ENCODE measurements at regions not wholly inside any gene's neighbourhood (a gene's known extent, or its start where the extent isn't known, plus 50 kb on each side); places are given as distances from the start of the nearest gene placed in this dataset.
"Not testable (repeated sequence)": the region's sequence is repeated elsewhere in the genome, so short reads cannot be mapped to it uniquely, and the experiment has no call there.

- H3K27ac Mint-ChIP-seq, result no peak overlapping the region
- no peaks in the 10 kb centered on the region for H3K36me3 Mint-ChIP-seq
- no peak overlapping the region for H3K4me3 ChIP-seq (ENCODE audit: low read length in 2 of 2)
- no peak for DNase-seq
- H3K4me1 ChIP-seq (ENCODE audit: insufficient read depth, low read length), result no peaks in the 10 kb centered on the region
- H3K9me3 Mint-ChIP-seq, result peaks cover 0 to 12% (median 5%) of the 10 kb centered on the region in 8 donors
- no peaks in the 10 kb centered on the region for H3K27me3 ChIP-seq (ENCODE audit: insufficient read depth, low read length)
- no peak overlapping the region for H3K27ac ChIP-seq (ENCODE audit: low read depth, low read length)
- H3K4me3 Mint-ChIP-seq, result no peak overlapping the region
- intact Hi-C loops (cut with micrococcal nuclease), result no loop called here
- H3K9me3 ChIP-seq (ENCODE audit: control insufficient read depth in 1 of 2, low read length in 2 of 2), result peaks cover 0 to 6% of the 10 kb centered on the region in 2 donors
- H3K4me1 Mint-ChIP-seq, result no peaks in the 10 kb centered on the region
- CTCF ChIA-PET (ENCODE audit: partially characterized antibody), result no interaction called here
- H3K27me3 Mint-ChIP-seq, result peaks cover 0 to 1% of the 10 kb centered on the region in 2 donors
- POLR2A ChIA-PET (ENCODE audit: partially characterized antibody), result no interaction called here
- H3K36me3 ChIP-seq (ENCODE audit: insufficient read depth, low read length), result no peaks in the 10 kb centered on the region
Measured at GRCh38 chr17:71558901-71559300, 561.9 kb upstream of the SOX9 start.

GRCh38 chr17:71572343-71572742 is 548.5 kb upstream of the SOX9 start:
- ChIA-PET POLR2A (ENCODE audit: partially characterized antibody) (no interaction called here), CTCF (ENCODE audit: partially characterized antibody) (no interaction called here)
- intact Hi-C loops (cut with micrococcal nuclease), result no loop called here
- Mint-ChIP-seq H3K9me3 (peaks cover 0 to 22% (median 5%) of the 10 kb centered on the region in 8 donors), H3K4me1 (no peaks in the 10 kb centered on the region), H3K36me3 (no peaks in the 10 kb centered on the region), H3K27ac (no peak overlapping the region), H3K4me3 (peak overlapping the region in 1 of 8 donors; percentile 20), H3K27me3 (no peaks in the 10 kb centered on the region)
- DNase-seq, result no peak
- Histone ChIP-seq H3K27ac (ENCODE audit: low read depth, low read length) (no peak overlapping the region), H3K9me3 (ENCODE audit: control insufficient read depth in 1 of 2, low read length in 2 of 2) (no peaks in the 10 kb centered on the region), H3K4me1 (ENCODE audit: insufficient read depth, low read length) (no peaks in the 10 kb centered on the region), H3K36me3 (ENCODE audit: insufficient read depth, low read length) (no peaks in the 10 kb centered on the region), H3K27me3 (ENCODE audit: insufficient read depth, low read length) (no peaks in the 10 kb centered on the region), H3K4me3 (ENCODE audit: low read length in 2 of 2) (no peak overlapping the region)

DNA sequence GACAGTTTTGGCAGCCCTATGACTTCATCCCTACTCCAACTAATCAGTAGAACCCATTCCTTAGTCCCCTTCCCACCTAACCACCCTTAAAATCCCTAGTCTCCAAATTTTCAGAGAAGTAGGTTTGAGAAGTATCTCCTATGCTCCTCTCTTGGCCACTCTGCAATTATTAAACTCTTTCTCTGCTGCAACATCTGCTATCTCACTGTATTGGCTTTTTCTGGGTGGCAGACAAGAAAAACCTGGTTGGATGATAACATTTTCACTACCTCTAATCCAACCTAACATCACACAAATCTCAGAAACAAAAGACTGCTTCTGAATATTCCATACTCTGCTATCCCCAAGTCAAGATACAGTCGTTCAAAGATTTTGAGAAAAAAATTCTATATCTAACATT is 542.4 kb upstream of the SOX9 start:
- Mint-ChIP-seq H3K27me3 (no peaks in the 10 kb centered on the region), H3K36me3 (peaks cover 0 to 2% of the 10 kb centered on the region in 2 donors), H3K4me3 (no peak overlapping the region), H3K27ac (no peak overlapping the region), H3K9me3 (peaks cover 3 to 18% (median 6%) of the 10 kb centered on the region in 8 donors), H3K4me1 (no peaks in the 10 kb centered on the region)
- Histone ChIP-seq H3K4me3 (ENCODE audit: low read length in 2 of 2) (no peak overlapping the region), H3K4me1 (ENCODE audit: insufficient read depth, low read length) (no peaks in the 10 kb centered on the region), H3K27me3 (ENCODE audit: insufficient read depth, low read length) (no peaks in the 10 kb centered on the region), H3K36me3 (ENCODE audit: insufficient read depth, low read length) (no peaks in the 10 kb centered on the region), H3K9me3 (ENCODE audit: control insufficient read depth in 1 of 2, low read length in 2 of 2) (peaks cover 0 to 6% of the 10 kb centered on the region in 2 donors), H3K27ac (ENCODE audit: low read depth, low read length) (no peak overlapping the region)
- POLR2A ChIA-PET (ENCODE audit: partially characterized antibody), result no interaction called here
- DNase-seq, result no peak
- intact Hi-C loops (cut with micrococcal nuclease), result no loop called here
- CTCF ChIA-PET (ENCODE audit: partially characterized antibody), result no interaction called here

DNA sequence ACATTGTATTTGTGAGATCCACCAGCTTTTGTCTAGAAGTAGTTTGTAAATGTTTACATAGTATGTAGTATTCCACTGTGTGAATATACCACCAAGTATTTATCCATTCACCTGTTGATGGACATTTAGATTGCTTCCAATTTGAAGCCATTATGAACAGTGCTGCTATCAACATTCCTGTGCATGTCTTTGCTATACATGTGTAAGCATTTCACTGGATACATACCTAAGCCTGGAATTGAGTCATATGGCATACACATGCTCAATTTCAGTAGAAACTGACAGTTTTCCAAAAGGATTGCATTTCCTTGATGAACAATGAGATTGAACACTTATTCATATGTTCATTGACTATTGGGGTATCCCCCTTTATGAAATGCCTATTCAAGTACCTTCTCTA is 540.6 kb upstream of the SOX9 start:
- H3K36me3 Mint-ChIP-seq, result peaks cover 0 to 2% of the 10 kb centered on the region in 2 donors
- no peaks in the 10 kb centered on the region for H3K4me1 Mint-ChIP-seq
- POLR2A ChIA-PET (ENCODE audit: partially characterized antibody), result no interaction called here
- Histone ChIP-seq H3K9me3 (ENCODE audit: control insufficient read depth in 1 of 2, low read length in 2 of 2) (peaks cover 0 to 6% of the 10 kb centered on the region in 2 donors), H3K27me3 (ENCODE audit: insufficient read depth, low read length) (no peaks in the 10 kb centered on the region), H3K36me3 (ENCODE audit: insufficient read depth, low read length) (no peaks in the 10 kb centered on the region), H3K27ac (ENCODE audit: low read depth, low read length) (no peak overlapping the region), H3K4me1 (ENCODE audit: insufficient read depth, low read length) (no peaks in the 10 kb centered on the region), H3K4me3 (ENCODE audit: low read length in 2 of 2) (no peak overlapping the region)
- no peaks in the 10 kb centered on the region for H3K27me3 Mint-ChIP-seq
- intact Hi-C loops (cut with micrococcal nuclease), result no loop called here
- CTCF ChIA-PET (ENCODE audit: partially characterized antibody), result no interaction called here
- no peak overlapping the region for H3K27ac Mint-ChIP-seq
- H3K9me3 Mint-ChIP-seq, result peaks cover 3 to 18% (median 7%) of the 10 kb centered on the region in 8 donors
- no peak overlapping the region for H3K4me3 Mint-ChIP-seq
- DNase-seq, result no peak

- no peaks in the 10 kb centered on the region for H3K27me3 Mint-ChIP-seq
- no peaks in the 10 kb centered on the region for H3K36me3 Mint-ChIP-seq
- ChIA-PET CTCF (ENCODE audit: partially characterized antibody) (no interaction called here), POLR2A (ENCODE audit: partially characterized antibody) (no interaction called here)
- peaks cover 0 to 6% (median 1%) of the 10 kb centered on the region in 8 donors for H3K9me3 Mint-ChIP-seq
- Histone ChIP-seq H3K27me3 (ENCODE audit: insufficient read depth, low read length) (no peaks in the 10 kb centered on the region), H3K4me3 (ENCODE audit: low read length in 2 of 2) (no peak overlapping the region), H3K27ac (ENCODE audit: low read depth, low read length) (no peak overlapping the region), H3K9me3 (ENCODE audit: control insufficient read depth in 1 of 2, low read length in 2 of 2) (no peaks in the 10 kb centered on the region), H3K4me1 (ENCODE audit: insufficient read depth, low read length) (no peaks in the 10 kb centered on the region), H3K36me3 (ENCODE audit: insufficient read depth, low read length) (no peaks in the 10 kb centered on the region)
- intact Hi-C loops (cut with micrococcal nuclease), result no loop called here
- no peaks in the 10 kb centered on the region for H3K4me1 Mint-ChIP-seq
- H3K4me3 Mint-ChIP-seq, result no peak overlapping the region
- H3K27ac Mint-ChIP-seq, result no peak overlapping the region
- no peak for DNase-seq
Measured at GRCh38 chr17:71585540-71585939, 535.3 kb upstream of the SOX9 start.

DNA sequence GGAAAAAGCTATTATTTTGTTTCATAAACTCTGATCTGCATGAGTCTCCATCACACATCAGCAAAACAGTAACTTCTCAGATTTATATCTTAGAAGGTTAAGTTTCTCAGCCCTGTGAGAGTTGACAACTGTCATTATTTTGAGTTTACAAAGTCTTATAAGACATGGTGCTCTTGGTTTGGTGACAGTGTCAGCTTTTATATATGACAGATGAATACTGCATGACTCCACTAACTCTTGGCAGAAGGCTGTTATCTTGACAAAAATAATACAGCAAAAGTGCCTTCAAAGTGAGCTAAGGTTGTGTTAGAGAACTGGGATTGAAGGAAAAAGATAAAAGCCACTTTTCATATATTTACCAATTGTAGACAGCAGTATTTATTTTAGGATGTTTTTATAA is 528.4 kb upstream of the SOX9 start:
- intact Hi-C loops (cut with micrococcal nuclease), result loop anchor here (10.0 kb wide), 1 partner anchor 52 kb away; no protein-coding TSS in a partner anchor
- POLR2A ChIA-PET (ENCODE audit: partially characterized antibody), result no interaction called here
- Histone ChIP-seq H3K4me3 (ENCODE audit: low read length in 2 of 2) (no peak overlapping the region), H3K9me3 (ENCODE audit: control insufficient read depth in 1 of 2, low read length in 2 of 2) (peaks cover 0 to 3% of the 10 kb centered on the region in 2 donors), H3K36me3 (ENCODE audit: insufficient read depth, low read length) (no peaks in the 10 kb centered on the region), H3K4me1 (ENCODE audit: insufficient read depth, low read length) (no peaks in the 10 kb centered on the region), H3K27ac (ENCODE audit: low read depth, low read length) (no peak overlapping the region), H3K27me3 (ENCODE audit: insufficient read depth, low read length) (no peaks in the 10 kb centered on the region)
- Mint-ChIP-seq H3K36me3 (no peaks in the 10 kb centered on the region), H3K27ac (no peak overlapping the region), H3K4me3 (no peak overlapping the region), H3K27me3 (no peaks in the 10 kb centered on the region), H3K4me1 (no peaks in the 10 kb centered on the region), H3K9me3 (peaks cover 0 to 6% (median 3%) of the 10 kb centered on the region in 8 donors)
- CTCF ChIA-PET (ENCODE audit: partially characterized antibody), result no interaction called here
- no peak for DNase-seq

GRCh38 chr17:71593078-71593477 is 527.7 kb upstream of the SOX9 start:
- intact Hi-C loops (cut with micrococcal nuclease), result loop anchor here (10.0 kb wide), 1 partner anchor 52 kb away; no protein-coding TSS in a partner anchor
- Mint-ChIP-seq H3K4me3 (no peak overlapping the region), H3K9me3 (peaks cover 0 to 7% (median 2%) of the 10 kb centered on the region in 8 donors), H3K27me3 (no peaks in the 10 kb centered on the region), H3K27ac (no peak overlapping the region), H3K4me1 (no peaks in the 10 kb centered on the region), H3K36me3 (no peaks in the 10 kb centered on the region)
- ChIA-PET POLR2A (ENCODE audit: partially characterized antibody) (no interaction called here), CTCF (ENCODE audit: partially characterized antibody) (no interaction called here)
- Histone ChIP-seq H3K27me3 (ENCODE audit: insufficient read depth, low read length) (no peaks in the 10 kb centered on the region), H3K36me3 (ENCODE audit: insufficient read depth, low read length) (no peaks in the 10 kb centered on the region), H3K27ac (ENCODE audit: low read depth, low read length) (no peak overlapping the region), H3K4me3 (ENCODE audit: low read length in 2 of 2) (no peak overlapping the region), H3K9me3 (ENCODE audit: control insufficient read depth in 1 of 2, low read length in 2 of 2) (peaks cover 0 to 3% of the 10 kb centered on the region in 2 donors), H3K4me1 (ENCODE audit: insufficient read depth, low read length) (no peaks in the 10 kb centered on the region)
- no peak for DNase-seq

GRCh38 chr17:71599583-71599982 is 521.2 kb upstream of the SOX9 start:
- H3K9me3 ChIP-seq (ENCODE audit: control insufficient read depth in 1 of 2, low read length in 2 of 2); H3K27me3 Mint-ChIP-seq; H3K27ac ChIP-seq (ENCODE audit: low read depth, low read length); DNase-seq; H3K4me1 Mint-ChIP-seq; H3K4me1 ChIP-seq (ENCODE audit: insufficient read depth, low read length); H3K36me3 Mint-ChIP-seq; CTCF ChIA-PET (ENCODE audit: partially characterized antibody); H3K4me3 Mint-ChIP-seq; POLR2A ChIA-PET (ENCODE audit: partially characterized antibody); H3K36me3 ChIP-seq (ENCODE audit: insufficient read depth, low read length); H3K27ac Mint-ChIP-seq; H3K27me3 ChIP-seq (ENCODE audit: insufficient read depth, low read length); H3K4me3 ChIP-seq (ENCODE audit: low read length in 2 of 2): not testable (repeated sequence)
- intact Hi-C loops (cut with micrococcal nuclease), result loop anchor here (10.0 kb wide), 1 partner anchor 45 kb away; no protein-coding TSS in a partner anchor
- H3K9me3 Mint-ChIP-seq, result peaks cover 0 to 18% (median 0%) of the 10 kb centered on the region in 8 donors

All from CD4-positive, alpha-beta memory T cell (primary cell).